ENCODE measurements at regions not wholly inside any gene's neighbourhood (a gene's known extent, or its start where the extent isn't known, plus 50 kb on each side); places are given as distances from the start of the nearest gene placed in this dataset.

- ATAC-seq (replicated peaks) (no peak), DNase-seq (no peak)
- H3K27me3 Mint-ChIP-seq: no peaks in the 10 kb centered on the region
- H3K9me3 Mint-ChIP-seq: peaks cover 11 to 16% of the 10 kb centered on the region in 2 donors
- H3K4me3 Mint-ChIP-seq: no peak overlapping the region
- H3K36me3 Mint-ChIP-seq: no peaks in the 10 kb centered on the region
- H3K4me1 Mint-ChIP-seq: no peaks in the 10 kb centered on the region
- H3K27ac Mint-ChIP-seq: no peak overlapping the region
Measured at GRCh38 chr16:76213860-76214259, 63.3 kb upstream of the CNTNAP4 start.

- Mint-ChIP-seq H3K9me3 (peaks cover 11 to 16% of the 10 kb centered on the region in 2 donors), H3K27ac (no peak overlapping the region), H3K4me1 (no peaks in the 10 kb centered on the region), H3K36me3 (no peaks in the 10 kb centered on the region), H3K4me3 (no peak overlapping the region), H3K27me3 (no peaks in the 10 kb centered on the region)
- DNase-seq (no peak), ATAC-seq (replicated peaks) (no peak)
Measured at GRCh38 chr16:76214856-76215255, 62.3 kb upstream of the CNTNAP4 start.

GRCh38 chr16:76222087-76222486 lies 55.1 kb upstream of the CNTNAP4 start:
- H3K27me3 Mint-ChIP-seq: no peaks in the 10 kb centered on the region
- H3K9me3 Mint-ChIP-seq: no peaks in the 10 kb centered on the region
- ATAC-seq (replicated peaks): no peak
- no peaks in the 10 kb centered on the region for H3K4me1 Mint-ChIP-seq
- H3K27ac Mint-ChIP-seq: no peak overlapping the region
- H3K4me3 Mint-ChIP-seq: no peak overlapping the region
- no peak for DNase-seq
- H3K36me3 Mint-ChIP-seq: no peaks in the 10 kb centered on the region

- Mint-ChIP-seq H3K4me1 (no peaks in the 10 kb centered on the region), H3K9me3 (no peaks in the 10 kb centered on the region), H3K27me3 (no peaks in the 10 kb centered on the region), H3K4me3 (no peak overlapping the region), H3K36me3 (no peaks in the 10 kb centered on the region), H3K27ac (no peak overlapping the region)
- DNase-seq: no peak
- no peak for ATAC-seq (replicated peaks)
Measured at GRCh38 chr16:76222853-76223252, 54.3 kb upstream of the CNTNAP4 start.

- H3K4me1 Mint-ChIP-seq: no peaks in the 10 kb centered on the region
- DNase-seq: no peak
- no peak for ATAC-seq (replicated peaks)
- peaks cover 1 to 4% of the 10 kb centered on the region in 2 donors for H3K9me3 Mint-ChIP-seq
- H3K4me3 Mint-ChIP-seq: no peak overlapping the region
- no peak overlapping the region for H3K27ac Mint-ChIP-seq
- H3K36me3 Mint-ChIP-seq: no peaks in the 10 kb centered on the region
- no peaks in the 10 kb centered on the region for H3K27me3 Mint-ChIP-seq
Measured at GRCh38 chr16:76226011-76226410, 51.2 kb upstream of the CNTNAP4 start.

GRCh38 chr16:76226481-76226880 lies 50.7 kb upstream of the CNTNAP4 start:
- Mint-ChIP-seq H3K27ac (no peak overlapping the region), H3K36me3 (no peaks in the 10 kb centered on the region), H3K4me1 (no peaks in the 10 kb centered on the region), H3K9me3 (peaks cover 3 to 5% of the 10 kb centered on the region in 2 donors), H3K4me3 (no peak overlapping the region), H3K27me3 (no peaks in the 10 kb centered on the region)
- DNase-seq (no peak), ATAC-seq (replicated peaks) (no peak)

Data from stimulated activated naive B cell treated with anti-CD40 and anti-IgM and Interleukin-4, amounts not matched to agents 10 μg/mL and 1 μg/mL and 100 μg/mL, for 72 hours (primary cell).